ENCODE measurements at regions not wholly inside any gene's neighbourhood (a gene's known extent, or its start where the extent isn't known, plus 50 kb on each side); places are given as distances from the start of the nearest gene placed in this dataset.

DNA sequence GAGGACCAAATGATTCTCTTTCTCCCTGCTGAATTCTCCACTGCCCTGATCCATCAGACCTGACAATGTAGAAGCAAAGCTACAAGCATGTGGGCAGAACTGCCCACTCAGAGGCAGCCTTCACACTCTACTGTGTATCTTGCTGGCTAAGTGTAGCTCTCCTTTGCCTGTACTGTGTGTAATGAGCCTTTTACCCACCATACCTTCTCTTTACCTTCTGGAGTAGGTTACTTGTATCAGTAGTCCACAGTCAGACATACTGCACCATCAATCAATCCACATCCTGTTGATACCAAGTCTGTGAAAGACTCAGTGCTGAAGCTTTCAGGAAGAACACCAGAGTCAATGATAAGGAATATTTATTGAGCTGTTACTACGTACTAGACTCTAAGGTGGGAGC, 440.7 kb upstream of the ARHGEF26 start:
- 42 to 57% (median 52%) methylated on average over 1 of the region's 1 CpG for WGBS, 4 donors
- H3K4me3 ChIP-seq: no peak overlapping the region
- no peaks in the 10 kb centered on the region for H3K4me1 ChIP-seq (replicated peaks in 1 of 2)
- intact Hi-C loops (cut with DNase I): no loop called here
- H3K27ac ChIP-seq: no peak overlapping the region
- no peaks in the 10 kb centered on the region for H3K36me3 ChIP-seq (replicated peaks in 1 of 2)
- H3K9me3 ChIP-seq (replicated peaks in 1 of 3): no peaks in the 10 kb centered on the region
- TF ChIP-seq POLR2A (IDR thresholded peaks at IDR 0.05): no peak
- TF ChIP-seq, protein P1, sequence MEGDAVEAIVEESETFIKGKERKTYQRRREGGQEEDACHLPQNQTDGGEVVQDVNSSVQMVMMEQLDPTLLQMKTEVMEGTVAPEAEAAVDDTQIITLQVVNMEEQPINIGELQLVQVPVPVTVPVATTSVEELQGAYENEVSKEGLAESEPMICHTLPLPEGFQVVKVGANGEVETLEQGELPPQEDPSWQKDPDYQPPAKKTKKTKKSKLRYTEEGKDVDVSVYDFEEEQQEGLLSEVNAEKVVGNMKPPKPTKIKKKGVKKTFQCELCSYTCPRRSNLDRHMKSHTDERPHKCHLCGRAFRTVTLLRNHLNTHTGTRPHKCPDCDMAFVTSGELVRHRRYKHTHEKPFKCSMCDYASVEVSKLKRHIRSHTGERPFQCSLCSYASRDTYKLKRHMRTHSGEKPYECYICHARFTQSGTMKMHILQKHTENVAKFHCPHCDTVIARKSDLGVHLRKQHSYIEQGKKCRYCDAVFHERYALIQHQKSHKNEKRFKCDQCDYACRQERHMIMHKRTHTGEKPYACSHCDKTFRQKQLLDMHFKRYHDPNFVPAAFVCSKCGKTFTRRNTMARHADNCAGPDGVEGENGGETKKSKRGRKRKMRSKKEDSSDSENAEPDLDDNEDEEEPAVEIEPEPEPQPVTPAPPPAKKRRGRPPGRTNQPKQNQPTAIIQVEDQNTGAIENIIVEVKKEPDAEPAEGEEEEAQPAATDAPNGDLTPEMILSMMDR (IDR thresholded peaks at IDR 0.05): no peak
- DNase-seq: no peak
- no peaks in the 10 kb centered on the region for H3K27me3 ChIP-seq

GRCh38 chr3:153681057-153681456, 440.1 kb upstream of the ARHGEF26 start:
- no peak for DNase-seq
- no peaks in the 10 kb centered on the region for H3K4me1 ChIP-seq (replicated peaks in 1 of 2)
- no peak overlapping the region for H3K4me3 ChIP-seq
- no peaks in the 10 kb centered on the region for H3K9me3 ChIP-seq (replicated peaks in 1 of 3)
- intact Hi-C loops (cut with DNase I): no loop called here
- H3K27ac ChIP-seq: no peak overlapping the region
- H3K36me3 ChIP-seq (replicated peaks in 1 of 2): no peaks in the 10 kb centered on the region
- 64 to 83% (median 80%) methylated on average over 1 of the region's 1 CpG for WGBS, 4 donors
- TF ChIP-seq POLR2A (IDR thresholded peaks at IDR 0.05): no peak
- TF ChIP-seq, protein P1 (IDR thresholded peaks at IDR 0.05): no peak
- no peaks in the 10 kb centered on the region for H3K27me3 ChIP-seq

GRCh38 chr3:153688301-153689120, 432.7 kb upstream of the ARHGEF26 start:
- intact Hi-C loops (cut with DNase I): no loop called here
- H3K27ac ChIP-seq: no peak overlapping the region
- H3K36me3 ChIP-seq (replicated peaks in 1 of 2): no peaks in the 10 kb centered on the region
- no peak for DNase-seq
- no peaks in the 10 kb centered on the region for H3K27me3 ChIP-seq
- TF ChIP-seq, protein P1 (IDR thresholded peaks at IDR 0.05): no peak
- 72 to 86% (median 79%) methylated on average over 3 of the region's 3 CpGs for WGBS, 4 donors
- H3K4me1 ChIP-seq (replicated peaks in 1 of 2): no peaks in the 10 kb centered on the region
- H3K4me3 ChIP-seq: no peak overlapping the region
- no peaks in the 10 kb centered on the region for H3K9me3 ChIP-seq (replicated peaks in 1 of 3)

- TF ChIP-seq POLR2A (IDR thresholded peaks at IDR 0.05): no peak
- TF ChIP-seq, protein P1 (IDR thresholded peaks at IDR 0.05): no peak
- no peaks in the 10 kb centered on the region for H3K36me3 ChIP-seq (replicated peaks in 1 of 2)
- no peak for DNase-seq
- no peak overlapping the region for H3K4me3 ChIP-seq
- WGBS, 4 donors: 71 to 85% (median 77%) methylated on average over 3 of the region's 3 CpGs
- no peaks in the 10 kb centered on the region for H3K4me1 ChIP-seq (replicated peaks in 1 of 2)
- H3K27me3 ChIP-seq: no peaks in the 10 kb centered on the region
- H3K27ac ChIP-seq: no peak overlapping the region
- H3K9me3 ChIP-seq (replicated peaks in 1 of 3): no peaks in the 10 kb centered on the region
- intact Hi-C loops (cut with DNase I): no loop called here
Observed at GRCh38 chr3:153693207-153693606, 428.0 kb upstream of the ARHGEF26 start.

Data from adrenal gland (tissue), 9 donors.